ENCODE measurements at regions not wholly inside any gene's neighbourhood (a gene's known extent, or its start where the extent isn't known, plus 50 kb on each side); places are given as distances from the start of the nearest gene placed in this dataset.

DNA sequence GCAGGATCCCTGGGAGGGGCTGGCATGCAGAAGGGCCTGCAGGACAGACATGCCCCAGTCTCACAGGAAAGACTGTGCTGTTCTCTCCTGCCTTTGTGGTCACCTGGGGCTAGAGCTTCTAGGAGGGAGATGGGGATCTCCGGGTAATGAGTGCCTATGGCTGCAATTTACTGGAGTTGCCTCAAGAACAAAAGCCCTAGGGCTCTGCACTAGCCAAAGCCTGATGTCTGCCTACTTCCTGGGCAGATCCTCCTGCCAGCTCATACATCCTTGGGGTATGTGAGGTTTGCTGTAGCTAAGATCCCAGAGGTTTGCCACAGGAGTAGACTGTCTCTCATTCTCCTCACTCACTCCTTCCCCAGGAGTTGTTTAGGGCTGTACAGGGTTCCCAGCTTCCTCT lies 106.9 kb upstream of the PPFIA2 start:
- TF ChIP-seq, protein P1, sequence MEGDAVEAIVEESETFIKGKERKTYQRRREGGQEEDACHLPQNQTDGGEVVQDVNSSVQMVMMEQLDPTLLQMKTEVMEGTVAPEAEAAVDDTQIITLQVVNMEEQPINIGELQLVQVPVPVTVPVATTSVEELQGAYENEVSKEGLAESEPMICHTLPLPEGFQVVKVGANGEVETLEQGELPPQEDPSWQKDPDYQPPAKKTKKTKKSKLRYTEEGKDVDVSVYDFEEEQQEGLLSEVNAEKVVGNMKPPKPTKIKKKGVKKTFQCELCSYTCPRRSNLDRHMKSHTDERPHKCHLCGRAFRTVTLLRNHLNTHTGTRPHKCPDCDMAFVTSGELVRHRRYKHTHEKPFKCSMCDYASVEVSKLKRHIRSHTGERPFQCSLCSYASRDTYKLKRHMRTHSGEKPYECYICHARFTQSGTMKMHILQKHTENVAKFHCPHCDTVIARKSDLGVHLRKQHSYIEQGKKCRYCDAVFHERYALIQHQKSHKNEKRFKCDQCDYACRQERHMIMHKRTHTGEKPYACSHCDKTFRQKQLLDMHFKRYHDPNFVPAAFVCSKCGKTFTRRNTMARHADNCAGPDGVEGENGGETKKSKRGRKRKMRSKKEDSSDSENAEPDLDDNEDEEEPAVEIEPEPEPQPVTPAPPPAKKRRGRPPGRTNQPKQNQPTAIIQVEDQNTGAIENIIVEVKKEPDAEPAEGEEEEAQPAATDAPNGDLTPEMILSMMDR (conservative IDR thresholded peaks at IDR 0.05; ENCODE audit: low read depth, low read length), result no peak
- H3K4me3 ChIP-seq (ENCODE audit: low read depth, low read length), result no peak overlapping the region
- no peak for DNase-seq (ENCODE audit: low read depth)

DNA sequence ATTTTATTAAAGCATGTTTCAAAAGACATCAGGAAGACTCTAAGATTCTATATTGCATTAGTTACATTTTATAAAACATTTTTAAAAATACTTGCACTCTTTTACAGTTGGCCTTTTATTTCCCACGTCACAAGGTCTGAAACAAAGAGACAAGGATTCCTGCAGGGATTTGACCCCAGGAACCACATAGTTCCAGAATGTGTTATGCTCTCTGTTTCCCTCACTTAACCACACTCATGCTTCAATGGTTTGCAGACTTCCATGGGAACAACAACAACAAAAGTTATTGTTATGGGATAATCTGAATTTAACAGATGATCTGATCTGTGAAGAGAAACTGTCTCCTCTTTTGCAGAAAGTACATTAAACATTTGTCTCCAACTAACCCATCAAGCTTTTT lies 104.3 kb upstream of the PPFIA2 start:
- no peak overlapping the region for H3K4me3 ChIP-seq (ENCODE audit: low read depth, low read length)
- TF ChIP-seq, protein P1 (conservative IDR thresholded peaks at IDR 0.05; ENCODE audit: low read depth, low read length), result no peak
- peak; percentile 59 for DNase-seq (ENCODE audit: low read depth)

DNA sequence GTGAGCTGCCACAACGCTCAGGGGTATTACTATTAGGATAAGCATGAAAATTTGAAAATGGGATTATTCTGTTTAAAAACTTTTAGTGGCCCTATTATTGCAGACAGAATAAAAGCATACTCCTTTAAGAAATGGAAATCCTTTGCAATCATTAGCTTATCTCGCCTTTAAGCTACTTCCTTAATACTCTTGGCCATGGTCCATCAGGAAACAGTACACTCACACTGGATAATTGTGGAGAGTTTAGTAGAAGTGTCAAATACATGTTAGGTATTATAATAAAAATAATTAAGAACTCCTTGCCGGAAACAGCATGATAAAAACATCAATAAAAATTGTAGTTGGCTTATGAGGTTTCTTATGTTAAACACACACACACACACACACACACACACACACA lies 100.4 kb upstream of the PPFIA2 start:
- TF ChIP-seq, protein P1 (conservative IDR thresholded peaks at IDR 0.05; ENCODE audit: low read depth, low read length), result no peak
- no peak overlapping the region for H3K4me3 ChIP-seq (ENCODE audit: low read depth, low read length)
- peak; percentile 12 for DNase-seq (ENCODE audit: low read depth)

DNA sequence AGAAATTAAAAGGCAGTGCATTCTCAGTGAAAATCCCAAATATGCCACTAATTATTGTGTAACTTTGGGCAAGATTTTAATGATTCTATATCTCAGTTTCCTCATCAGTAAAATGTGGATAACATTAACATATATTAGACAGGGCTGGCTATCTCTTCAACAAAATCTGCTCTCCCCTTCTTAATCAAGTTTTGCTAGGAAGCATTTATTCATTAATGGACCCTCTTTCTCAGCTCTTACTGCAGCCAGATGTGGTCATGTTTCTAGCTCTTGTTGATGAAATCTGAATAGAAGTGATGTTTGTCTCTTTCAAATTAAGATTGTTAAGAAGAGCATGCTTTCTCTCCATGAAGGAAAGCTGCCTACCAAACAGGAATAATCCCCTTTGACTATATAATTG lies 84.4 kb upstream of the PPFIA2 start:
- TF ChIP-seq, protein P1 (conservative IDR thresholded peaks at IDR 0.05; ENCODE audit: low read depth, low read length), result no peak
- H3K4me3 ChIP-seq (ENCODE audit: low read depth, low read length), result no peak overlapping the region
- no peak for DNase-seq (ENCODE audit: low read depth)

DNA sequence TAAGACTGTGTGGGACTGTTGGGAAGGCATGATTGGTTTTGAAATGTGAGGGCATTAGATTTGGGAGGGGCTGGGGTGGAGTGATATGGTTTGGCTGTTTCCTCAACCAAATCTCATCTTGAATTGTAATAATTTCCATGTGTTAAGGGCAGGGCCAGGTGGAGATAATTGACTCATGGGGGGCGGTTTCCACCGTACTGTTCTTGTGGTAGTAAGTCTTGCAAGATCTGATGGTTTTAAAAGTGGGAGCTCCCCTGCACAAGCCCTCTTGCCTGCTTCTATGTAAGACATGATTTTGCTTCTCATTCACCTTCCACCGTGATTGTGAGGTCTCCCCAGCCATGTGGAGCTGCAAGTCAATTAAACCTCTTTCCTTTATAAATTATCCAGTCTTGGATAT lies 76.6 kb upstream of the PPFIA2 start:
- H3K4me3 ChIP-seq (ENCODE audit: low read depth, low read length), result no peak overlapping the region
- no peak for DNase-seq (ENCODE audit: low read depth)
- TF ChIP-seq, protein P1 (conservative IDR thresholded peaks at IDR 0.05; ENCODE audit: low read depth, low read length), result no peak

DNA sequence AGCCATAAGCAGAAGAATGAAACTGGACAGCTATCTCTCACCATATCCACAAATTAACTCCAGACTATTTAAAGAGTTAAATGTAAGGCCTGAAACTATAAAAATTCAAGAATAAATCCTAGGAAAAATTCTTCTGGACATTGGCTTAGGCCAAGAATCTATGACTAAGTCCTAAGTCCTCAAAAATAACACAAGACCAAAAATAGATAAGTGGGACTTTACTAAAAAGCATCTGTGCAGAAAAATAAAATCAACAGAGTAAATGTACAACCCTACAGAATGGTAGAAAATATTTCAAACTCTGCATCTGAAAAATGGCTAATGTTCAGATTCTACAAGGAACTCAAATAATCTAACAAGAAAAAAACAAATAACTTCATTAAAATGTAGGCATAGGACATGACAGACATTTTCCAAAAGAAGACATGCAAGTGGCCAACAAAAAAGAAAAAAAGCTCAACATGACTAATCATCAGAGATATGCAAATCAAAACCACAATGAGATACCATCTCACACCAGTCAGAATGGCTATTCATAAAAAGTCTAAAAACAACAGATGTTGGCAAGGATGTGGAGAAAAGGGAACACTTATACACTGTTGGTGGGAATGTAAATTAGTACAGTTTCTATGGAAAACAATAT lies 61.0 kb upstream of the PPFIA2 start:
- TF ChIP-seq, protein P1 (conservative IDR thresholded peaks at IDR 0.05; ENCODE audit: low read depth, low read length), result no peak
- DNase-seq (ENCODE audit: low read depth), result peak; percentile 18
- no peak overlapping the region for H3K4me3 ChIP-seq (ENCODE audit: low read depth, low read length)

DNA sequence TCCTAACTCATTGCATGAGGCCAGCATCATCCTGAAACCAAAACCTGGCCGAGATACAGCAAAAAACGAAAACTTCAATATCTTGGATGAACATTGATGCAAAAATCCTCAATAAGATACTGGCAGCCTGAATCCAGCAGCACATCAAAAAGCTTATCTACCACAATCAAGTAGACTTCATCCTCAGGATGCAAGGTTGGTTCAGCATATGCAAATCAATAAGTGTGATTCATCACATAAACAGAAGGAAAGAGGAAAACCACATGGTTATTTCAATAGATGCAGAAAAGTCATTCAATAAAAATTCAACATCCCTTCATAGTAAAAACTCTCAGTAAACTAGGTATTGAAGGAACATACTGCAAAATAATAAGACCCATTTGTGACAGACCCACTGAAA lies 56.5 kb upstream of the PPFIA2 start:
- TF ChIP-seq, protein P1 (conservative IDR thresholded peaks at IDR 0.05; ENCODE audit: low read depth, low read length), result no peak
- H3K4me3 ChIP-seq (ENCODE audit: low read depth, low read length), result no peak overlapping the region
- no peak for DNase-seq (ENCODE audit: low read depth)

Data from choroid plexus epithelial cell (primary cell).